ENCODE measurements at regions not wholly inside any gene's neighbourhood (a gene's known extent, or its start where the extent isn't known, plus 50 kb on each side); places are given as distances from the start of the nearest gene placed in this dataset.
"Not testable (repeated sequence)": the region's sequence is repeated elsewhere in the genome, so short reads cannot be mapped to it uniquely, and the experiment has no call there.

DNA sequence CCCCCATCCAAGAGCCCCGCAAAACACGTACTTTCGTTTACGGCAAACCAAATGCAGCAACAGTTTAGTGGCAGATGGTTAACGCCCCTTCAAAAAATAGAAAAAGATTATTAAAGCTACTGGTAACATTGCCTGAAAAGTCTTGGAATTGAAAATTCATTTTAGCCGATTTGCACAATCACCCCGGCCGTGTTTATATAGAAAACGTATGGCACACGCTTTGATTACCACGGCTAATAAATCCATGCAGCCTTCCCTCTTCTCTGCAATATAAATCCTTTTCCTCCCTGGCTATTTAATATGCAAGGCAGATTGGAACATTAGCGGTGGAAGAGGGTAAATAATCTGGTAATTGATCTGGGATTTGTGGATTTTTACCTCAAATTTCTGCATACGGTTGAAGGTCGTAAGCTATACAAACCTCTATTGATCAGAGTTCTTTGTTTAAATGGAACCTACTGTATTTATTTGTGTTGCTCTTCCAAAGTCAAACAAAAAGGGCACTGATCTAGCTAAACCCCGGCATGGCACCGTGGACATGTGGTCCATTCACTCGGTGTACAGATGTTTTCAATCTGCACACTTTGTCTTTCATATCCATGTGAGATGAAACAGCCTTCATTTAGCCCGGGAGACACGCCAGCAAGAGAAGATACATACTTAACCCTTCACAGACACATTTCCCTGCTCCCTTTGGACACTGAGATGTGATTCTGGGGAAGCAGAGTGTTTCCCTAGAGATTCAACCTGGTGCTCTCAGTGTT, 238.1 kb upstream of the MAF start:
- no peak for DNase-seq (ENCODE audit: extremely low read depth, low read depth)

GRCh38 chr16:79836144-79836543, 235.6 kb upstream of the MAF start:
- no peak for TF ChIP-seq CTCF (IDR thresholded peaks at IDR 0.05; ENCODE audit: low read depth, low read length)
- DNase-seq (ENCODE audit: extremely low read depth, low read depth) = no peak

More for the DNA sequence above, 238.1 kb upstream of the MAF start:
- TF ChIP-seq CTCF (IDR thresholded peaks at IDR 0.05; ENCODE audit: low read depth, low read length) = no peak

DNA sequence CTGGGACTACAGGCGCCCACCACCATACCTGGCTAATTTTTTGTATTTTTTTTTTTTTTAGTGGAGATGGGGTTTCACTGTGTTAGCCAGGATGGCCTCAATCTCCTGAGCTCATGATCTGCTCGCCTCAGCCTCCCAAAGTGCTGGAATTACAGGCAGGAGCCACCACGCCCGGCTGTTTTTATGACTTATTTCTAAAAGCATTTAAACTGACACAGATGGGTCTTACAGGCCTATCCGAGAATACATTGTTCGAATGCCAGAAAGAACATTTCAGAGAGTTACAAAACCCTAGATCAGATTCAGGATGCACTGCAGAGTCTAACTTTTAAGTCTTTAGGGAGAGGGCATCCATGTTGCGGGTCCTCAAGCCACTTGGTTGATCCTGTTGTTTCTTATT, 234.7 kb upstream of the MAF start:
- DNase-seq (ENCODE audit: extremely low read depth, low read depth) = no peak
- TF ChIP-seq CTCF (IDR thresholded peaks at IDR 0.05; ENCODE audit: low read depth, low read length) = no peak

DNA sequence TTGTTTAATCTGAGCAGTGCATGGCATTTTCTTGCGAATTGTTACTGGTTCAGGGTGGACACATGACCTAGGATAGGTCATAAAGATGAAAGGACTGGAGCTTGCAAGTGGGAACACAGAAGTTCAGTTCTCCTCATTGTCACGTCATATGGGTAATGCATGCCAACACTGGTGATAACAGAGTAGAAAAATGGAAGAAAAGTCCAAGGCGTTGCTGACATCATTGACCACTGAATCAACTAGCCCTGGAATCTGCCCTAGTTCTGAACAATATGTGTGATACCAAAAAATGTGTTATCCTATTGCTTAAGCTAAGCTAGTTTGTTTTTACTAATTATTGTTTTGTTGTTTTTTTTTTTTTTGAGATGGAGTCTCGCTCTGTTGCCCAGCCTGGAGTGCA, 234.2 kb upstream of the MAF start:
- no peak for TF ChIP-seq CTCF (IDR thresholded peaks at IDR 0.05; ENCODE audit: low read depth, low read length)

GRCh38 chr16:79834003-79834402, 233.5 kb upstream of the MAF start:
- DNase-seq (ENCODE audit: extremely low read depth, low read depth) = not testable (repeated sequence)

More for the DNA sequence above, 234.2 kb upstream of the MAF start:
- no peak for DNase-seq (ENCODE audit: extremely low read depth, low read depth)

GRCh38 chr16:79833559-79833958, 233.0 kb upstream of the MAF start:
- TF ChIP-seq CTCF (IDR thresholded peaks at IDR 0.05; ENCODE audit: low read depth, low read length) = no peak
- DNase-seq (ENCODE audit: extremely low read depth, low read depth) = no peak

DNA sequence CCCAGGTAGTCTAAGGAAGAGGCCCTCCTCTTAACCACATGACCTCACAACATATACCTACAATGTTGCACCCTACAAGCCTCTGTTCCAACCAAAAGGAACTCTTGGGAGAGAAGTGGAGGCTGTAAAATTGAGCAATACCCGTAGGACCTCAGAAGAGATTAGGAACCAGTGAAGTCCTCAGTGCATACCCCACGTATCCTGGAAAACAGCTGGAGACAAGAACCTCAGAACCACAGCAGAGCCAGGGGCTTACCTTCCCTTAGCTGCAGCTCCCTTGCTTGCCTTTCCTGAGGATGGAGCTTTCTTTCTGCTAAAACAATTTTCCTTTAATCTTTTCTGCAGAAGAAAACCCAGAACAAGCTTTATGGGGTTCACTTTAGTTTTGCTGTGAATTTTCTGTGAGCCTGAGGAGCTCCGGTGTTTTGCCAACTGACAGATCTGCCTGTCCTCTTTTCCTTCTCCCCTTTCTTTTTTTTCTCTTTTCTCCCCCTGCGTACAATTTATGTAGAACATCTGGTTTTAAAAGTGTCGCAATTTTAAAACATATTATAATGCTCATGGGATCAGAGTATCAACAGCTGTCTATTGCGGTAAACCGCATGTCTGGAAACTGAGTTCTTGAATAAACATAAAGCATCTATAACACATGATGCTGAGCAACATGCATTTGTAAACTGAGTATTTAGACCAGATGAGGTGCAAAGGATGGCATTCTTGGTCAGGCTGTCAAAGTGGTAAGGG, 226.4 kb upstream of the MAF start:
- TF ChIP-seq CTCF (IDR thresholded peaks at IDR 0.05; ENCODE audit: low read depth, low read length) = no peak
- DNase-seq (ENCODE audit: extremely low read depth, low read depth) = no peak
